ENCODE measurements at regions not wholly inside any gene's neighbourhood (a gene's known extent, or its start where the extent isn't known, plus 50 kb on each side); places are given as distances from the start of the nearest gene placed in this dataset.
"Not testable (repeated sequence)": the region's sequence is repeated elsewhere in the genome, so short reads cannot be mapped to it uniquely, and the experiment has no call there.

DNA sequence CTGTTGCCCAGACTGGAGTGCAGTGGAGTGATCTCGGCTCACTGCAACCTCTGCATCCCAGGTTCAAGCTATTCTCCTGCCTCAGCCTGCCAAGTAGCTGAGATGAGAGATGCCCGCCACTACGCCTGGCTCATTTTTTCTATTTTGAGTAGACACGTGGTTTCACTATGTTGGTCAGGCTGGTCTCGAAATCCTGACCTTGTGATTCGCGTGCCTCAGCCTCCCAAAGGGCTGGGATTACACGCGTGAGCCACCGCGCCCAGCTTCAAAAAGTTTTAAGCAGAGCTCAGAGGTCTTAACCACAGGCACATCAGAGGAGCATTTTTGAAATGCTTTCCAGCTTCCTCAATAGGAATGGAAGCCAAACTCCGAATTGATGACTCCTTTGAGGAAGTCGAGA, 291.2 kb upstream of the FRG2C start:
- TF ChIP-seq CTCF (IDR thresholded peaks at IDR 0.05); EP300 (IDR thresholded peaks at IDR 0.05; ENCODE audit: low read depth); POLR2A (IDR thresholded peaks at IDR 0.05): not testable (repeated sequence)
